ENCODE measurements at regions not wholly inside any gene's neighbourhood (a gene's known extent, or its start where the extent isn't known, plus 50 kb on each side); places are given as distances from the start of the nearest gene placed in this dataset.

GRCh38 chr16:65767125-65767524 lies 599.4 kb upstream of the CDH5 start:
- Histone ChIP-seq H3K9me2 (ENCODE audit: insufficient read depth) (no peaks in the 10 kb centered on the region), H3K4me1 (ENCODE audit: control insufficient read depth in 1 of 2, insufficient read depth in 2 of 2, low read length in 2 of 2) (no peaks in the 10 kb centered on the region), H3K36me3 (ENCODE audit: control insufficient read depth in 1 of 2, insufficient read depth in 2 of 2, low read length in 2 of 2) (no peaks in the 10 kb centered on the region), H3K4me3 (replicated peaks in 1 of 2; ENCODE audit: low read depth in 1 of 2, low read length in 2 of 2) (no peak overlapping the region), H3K9me3 (ENCODE audit: control insufficient read depth in 1 of 2, insufficient read depth in 1 of 2, low read depth in 1 of 2, low read length in 2 of 2) (no peaks in the 10 kb centered on the region; a peak in 1 of 4 replicates), H2AFZ (ENCODE audit: low read depth, low read length, poor library complexity, severe bottlenecking) (no peak overlapping the region), H3K27me3 (ENCODE audit: insufficient read depth, low read length) (no peaks in the 10 kb centered on the region), H3K9ac (ENCODE audit: low read length) (no peak overlapping the region), H4K20me1 (ENCODE audit: insufficient read depth) (no peaks in the 10 kb centered on the region), H3K27ac (ENCODE audit: low read depth, low read length) (no peak overlapping the region), H3K79me2 (ENCODE audit: insufficient read depth, low read length) (no peaks in the 10 kb centered on the region), H3K4me2 (ENCODE audit: low read length) (no peak overlapping the region)
- POLR2A ChIA-PET: no interaction called here
- CTCF ChIA-PET: no interaction called here
- TF ChIP-seq EZH2 (IDR thresholded peaks at IDR 0.05) (no peak), ZNF274 (IDR thresholded peaks at IDR 0.05; ENCODE audit: low read depth, low read length) (no peak), FOSL1 (IDR thresholded peaks at IDR 0.05; ENCODE audit: low read depth) (no peak), CEBPB (IDR thresholded peaks at IDR 0.05; ENCODE audit: low read depth) (no peak), EZH2phosphoT487 (IDR thresholded peaks at IDR 0.05; ENCODE audit: borderline replicate concordance) (no peak), CTCF (IDR thresholded peaks at IDR 0.05 in 2 of 3, conservative IDR thresholded peaks at IDR 0.05 in 1 of 3; ENCODE audit: borderline replicate concordance in 1 of 3, insufficient read depth in 1 of 3, low read depth in 2 of 3, low read length in 2 of 3) (no peak), POLR2AphosphoS5 (IDR thresholded peaks at IDR 0.05; ENCODE audit: low read depth, low read length) (no peak), SP1 (IDR thresholded peaks at IDR 0.05; ENCODE audit: low read depth) (no peak), SIN3A (IDR thresholded peaks at IDR 0.05; ENCODE audit: low read depth) (no peak), JUND (IDR thresholded peaks at IDR 0.05) (no peak), RAD21 (IDR thresholded peaks at IDR 0.05; ENCODE audit: low read depth) (no peak), CBX3 (IDR thresholded peaks at IDR 0.05; ENCODE audit: low read depth) (no peak), REST (IDR thresholded peaks at IDR 0.05; ENCODE audit: low read depth) (no peak), TCF7L2 (IDR thresholded peaks at IDR 0.05; ENCODE audit: borderline replicate concordance, extremely low read depth, insufficient read depth, insufficient read length) (no peak), ATF3 (IDR thresholded peaks at IDR 0.05) (no peak), YY1 (IDR thresholded peaks at IDR 0.05; ENCODE audit: extremely low read depth, insufficient replicate concordance, low read depth, low read length) (no peak), EGR1 (IDR thresholded peaks at IDR 0.05; ENCODE audit: low read depth) (no peak), ELF1 (IDR thresholded peaks at IDR 0.05; ENCODE audit: borderline replicate concordance, low read depth) (no peak), SRF (IDR thresholded peaks at IDR 0.05; ENCODE audit: low read depth) (no peak), ZFX (IDR thresholded peaks at IDR 0.05) (no peak)
- RAD21 ChIA-PET (ENCODE audit: low non-redundant PET in 1 of 2, low total read pairs in 2 of 2, uncharacterized antibody in 2 of 2, unreplicated experiment in 2 of 2): no interaction called here
- no TSS peak for BruUV-seq (replicated peaks)
- no peak for DNase-seq (ENCODE audit: low read depth, low spot score)
- ATAC-seq: no peak
- intact Hi-C loops (cut with micrococcal nuclease): no loop called here
